ENCODE measurements at regions not wholly inside any gene's neighbourhood (a gene's known extent, or its start where the extent isn't known, plus 50 kb on each side); places are given as distances from the start of the nearest gene placed in this dataset.

DNA sequence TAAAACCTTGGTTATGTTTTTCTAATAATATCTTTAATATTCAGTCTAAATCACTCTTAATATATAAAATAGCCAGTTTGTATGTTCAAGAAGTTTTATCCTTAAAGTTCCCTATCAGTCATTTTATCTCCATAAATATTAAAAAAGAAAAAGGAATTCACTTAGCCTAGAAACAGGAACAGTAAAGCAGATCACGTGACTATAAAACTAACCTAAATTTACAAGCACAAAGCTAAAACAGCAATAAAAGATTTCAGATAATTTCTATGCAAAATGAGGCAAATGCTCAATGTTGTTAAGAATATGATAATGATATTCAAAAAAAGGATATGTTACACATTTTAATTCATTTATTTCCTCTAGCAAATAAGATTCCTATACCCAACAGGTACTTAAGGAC lies 57.1 kb upstream of the TNIP3 start:
- H3K4me2 ChIP-seq (ENCODE audit: low read depth, low read length), result no peak overlapping the region
- H3K27me3 ChIP-seq (replicated peaks; ENCODE audit: insufficient read depth, low read length), result no peaks in the 10 kb centered on the region
- H2AFZ ChIP-seq (ENCODE audit: low read length), result no peak overlapping the region
- H3F3A ChIP-seq (ENCODE audit: insufficient read depth, low read length), result no peaks in the 10 kb centered on the region
- no peak for DNase-seq
- H3K36me3 ChIP-seq (replicated peaks; ENCODE audit: insufficient read depth, low read length), result no peaks in the 10 kb centered on the region
- H3K4me1 ChIP-seq (ENCODE audit: low read length), result no peaks in the 10 kb centered on the region
- no peak overlapping the region for H3K27ac ChIP-seq (ENCODE audit: low read length)
- no peaks in the 10 kb centered on the region for H3K9me2 ChIP-seq (replicated peaks; ENCODE audit: insufficient read depth, low read length)
- no peak overlapping the region for H3K9ac ChIP-seq (ENCODE audit: low read length)
- TF ChIP-seq, protein P1, sequence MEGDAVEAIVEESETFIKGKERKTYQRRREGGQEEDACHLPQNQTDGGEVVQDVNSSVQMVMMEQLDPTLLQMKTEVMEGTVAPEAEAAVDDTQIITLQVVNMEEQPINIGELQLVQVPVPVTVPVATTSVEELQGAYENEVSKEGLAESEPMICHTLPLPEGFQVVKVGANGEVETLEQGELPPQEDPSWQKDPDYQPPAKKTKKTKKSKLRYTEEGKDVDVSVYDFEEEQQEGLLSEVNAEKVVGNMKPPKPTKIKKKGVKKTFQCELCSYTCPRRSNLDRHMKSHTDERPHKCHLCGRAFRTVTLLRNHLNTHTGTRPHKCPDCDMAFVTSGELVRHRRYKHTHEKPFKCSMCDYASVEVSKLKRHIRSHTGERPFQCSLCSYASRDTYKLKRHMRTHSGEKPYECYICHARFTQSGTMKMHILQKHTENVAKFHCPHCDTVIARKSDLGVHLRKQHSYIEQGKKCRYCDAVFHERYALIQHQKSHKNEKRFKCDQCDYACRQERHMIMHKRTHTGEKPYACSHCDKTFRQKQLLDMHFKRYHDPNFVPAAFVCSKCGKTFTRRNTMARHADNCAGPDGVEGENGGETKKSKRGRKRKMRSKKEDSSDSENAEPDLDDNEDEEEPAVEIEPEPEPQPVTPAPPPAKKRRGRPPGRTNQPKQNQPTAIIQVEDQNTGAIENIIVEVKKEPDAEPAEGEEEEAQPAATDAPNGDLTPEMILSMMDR (IDR thresholded peaks at IDR 0.05; ENCODE audit: low read length), result no peak
- TF ChIP-seq EZH2phosphoT487 (IDR thresholded peaks at IDR 0.05; ENCODE audit: low read length), result no peak
- no peak for TF ChIP-seq EZH2 (optimal IDR thresholded peaks at IDR 0.05; ENCODE audit: low read depth, low read length)
- H3K4me3 ChIP-seq (ENCODE audit: low read length), result no peak overlapping the region
- no peaks in the 10 kb centered on the region for H3K79me2 ChIP-seq (ENCODE audit: low read length)
- H4K20me1 ChIP-seq (ENCODE audit: insufficient read depth, low read length), result no peaks in the 10 kb centered on the region
- no peaks in the 10 kb centered on the region for H3K9me3 ChIP-seq (replicated peaks; ENCODE audit: insufficient read depth, low read length)

DNA sequence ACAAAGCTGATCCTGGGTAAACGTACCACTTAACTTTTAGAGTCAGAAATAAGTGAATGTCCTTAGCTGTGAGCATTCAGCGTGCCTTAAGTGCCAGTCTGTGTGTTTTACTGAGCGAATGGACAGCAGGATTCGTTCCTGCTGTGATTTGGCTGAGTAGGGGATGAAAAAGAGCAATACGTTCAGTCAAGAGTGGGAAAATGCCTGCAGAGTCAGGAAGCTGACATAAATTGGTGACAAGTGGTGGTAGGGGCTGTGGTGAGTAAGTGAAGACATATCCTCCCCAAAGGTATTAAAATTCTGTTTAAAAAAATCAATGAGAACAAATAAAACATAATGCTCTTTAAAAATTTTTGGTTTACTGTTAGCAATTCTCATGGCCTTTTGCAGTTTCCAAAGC lies 56.6 kb upstream of the TNIP3 start:
- DNase-seq, result no peak
- Histone ChIP-seq H3K9me2 (replicated peaks; ENCODE audit: insufficient read depth, low read length) (no peaks in the 10 kb centered on the region), H3K9me3 (replicated peaks; ENCODE audit: insufficient read depth, low read length) (no peaks in the 10 kb centered on the region), H3K9ac (ENCODE audit: low read length) (no peak overlapping the region), H3K4me1 (ENCODE audit: low read length) (no peaks in the 10 kb centered on the region), H3F3A (ENCODE audit: insufficient read depth, low read length) (no peaks in the 10 kb centered on the region), H3K27ac (ENCODE audit: low read length) (no peak overlapping the region), H3K4me2 (ENCODE audit: low read depth, low read length) (no peak overlapping the region), H3K36me3 (replicated peaks; ENCODE audit: insufficient read depth, low read length) (no peaks in the 10 kb centered on the region), H3K27me3 (replicated peaks; ENCODE audit: insufficient read depth, low read length) (no peaks in the 10 kb centered on the region), H3K4me3 (ENCODE audit: low read length) (no peak overlapping the region), H2AFZ (ENCODE audit: low read length) (no peak overlapping the region), H4K20me1 (ENCODE audit: insufficient read depth, low read length) (no peaks in the 10 kb centered on the region), H3K79me2 (ENCODE audit: low read length) (no peaks in the 10 kb centered on the region)
- TF ChIP-seq EZH2phosphoT487 (IDR thresholded peaks at IDR 0.05; ENCODE audit: low read length) (no peak), EZH2 (optimal IDR thresholded peaks at IDR 0.05; ENCODE audit: low read depth, low read length) (no peak)
- TF ChIP-seq, protein P1 (IDR thresholded peaks at IDR 0.05; ENCODE audit: low read length), result no peak

GRCh38 chr4:121219227-121219626 lies 55.1 kb upstream of the TNIP3 start:
- no peaks in the 10 kb centered on the region for H3K9me2 ChIP-seq (replicated peaks; ENCODE audit: insufficient read depth, low read length)
- no peak overlapping the region for H2AFZ ChIP-seq (ENCODE audit: low read length)
- H3K27me3 ChIP-seq (replicated peaks; ENCODE audit: insufficient read depth, low read length), result no peaks in the 10 kb centered on the region
- H3K4me2 ChIP-seq (ENCODE audit: low read depth, low read length), result no peak overlapping the region
- no peak overlapping the region for H3K4me3 ChIP-seq (ENCODE audit: low read length)
- H3K9me3 ChIP-seq (replicated peaks; ENCODE audit: insufficient read depth, low read length), result no peaks in the 10 kb centered on the region
- no peaks in the 10 kb centered on the region for H3K79me2 ChIP-seq (ENCODE audit: low read length)
- DNase-seq, result no peak
- no peaks in the 10 kb centered on the region for H3K4me1 ChIP-seq (ENCODE audit: low read length)
- TF ChIP-seq, protein P1 (IDR thresholded peaks at IDR 0.05; ENCODE audit: low read length), result no peak
- TF ChIP-seq EZH2 (optimal IDR thresholded peaks at IDR 0.05; ENCODE audit: low read depth, low read length), result no peak
- no peak for TF ChIP-seq EZH2phosphoT487 (IDR thresholded peaks at IDR 0.05; ENCODE audit: low read length)
- H3K27ac ChIP-seq (ENCODE audit: low read length), result no peak overlapping the region
- H3F3A ChIP-seq (ENCODE audit: insufficient read depth, low read length), result no peaks in the 10 kb centered on the region
- H3K9ac ChIP-seq (ENCODE audit: low read length), result no peak overlapping the region
- H3K36me3 ChIP-seq (replicated peaks; ENCODE audit: insufficient read depth, low read length), result no peaks in the 10 kb centered on the region
- H4K20me1 ChIP-seq (ENCODE audit: insufficient read depth, low read length), result no peaks in the 10 kb centered on the region

Data from MM.1S (cell line).